GM18909 (cell line): ENCODE measurements at regions not wholly inside any gene's neighbourhood (a gene's known extent, or its start where the extent isn't known, plus 50 kb on each side); places are given as distances from the start of the nearest gene placed in this dataset.

Experiments
- ATAC-seq: cut with Tn5 transposase; IDR thresholded peaks from one replicate; pipeline ENCODE4 v1.9.1; 2021; ENCODE audit warnings: mild to moderate bottlenecking; ENCODE audit not compliant: unreplicated experiment, poor library complexity

- no peak for ATAC-seq
Observed at GRCh38 chr13:28548872-28549271, 53.9 kb upstream of the FLT1 start.

GRCh38 chr13:28548468-28548867, 53.5 kb upstream of the FLT1 start:
- no peak for ATAC-seq

GRCh38 chr13:28545583-28546333, 50.8 kb upstream of the FLT1 start:
- ATAC-seq: no peak
